GM21723 (cell line): ENCODE measurements at regions not wholly inside any gene's neighbourhood (a gene's known extent, or its start where the extent isn't known, plus 50 kb on each side); places are given as distances from the start of the nearest gene placed in this dataset.

Source experiments
- ATAC-seq: cut with Tn5 transposase; IDR thresholded peaks from one replicate; pipeline ENCODE4 v1.9.1; 2021; ENCODE audit warnings: mild to moderate bottlenecking, moderate library complexity; ENCODE audit not compliant: unreplicated experiment

DNA sequence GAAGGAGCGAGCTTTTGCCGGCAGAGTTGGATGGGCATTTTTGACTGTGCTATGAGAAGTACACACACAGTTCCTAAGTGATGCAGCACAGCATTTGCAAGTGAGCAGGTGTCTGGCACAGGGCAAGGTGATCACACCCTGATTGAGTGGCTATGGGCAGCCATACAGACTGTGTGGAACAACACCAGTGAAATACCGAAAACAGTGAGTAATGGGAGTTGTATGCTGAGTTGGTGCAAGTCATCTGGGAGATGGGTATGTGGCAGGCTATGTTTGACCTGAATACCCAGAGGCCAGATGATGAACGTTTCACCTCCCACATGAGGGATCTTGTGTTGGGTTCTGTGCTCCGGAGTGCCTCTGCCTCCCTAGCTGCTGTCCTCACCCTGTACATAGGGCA lies 53.5 kb upstream of the TIPARP start:
- no peak for ATAC-seq

DNA sequence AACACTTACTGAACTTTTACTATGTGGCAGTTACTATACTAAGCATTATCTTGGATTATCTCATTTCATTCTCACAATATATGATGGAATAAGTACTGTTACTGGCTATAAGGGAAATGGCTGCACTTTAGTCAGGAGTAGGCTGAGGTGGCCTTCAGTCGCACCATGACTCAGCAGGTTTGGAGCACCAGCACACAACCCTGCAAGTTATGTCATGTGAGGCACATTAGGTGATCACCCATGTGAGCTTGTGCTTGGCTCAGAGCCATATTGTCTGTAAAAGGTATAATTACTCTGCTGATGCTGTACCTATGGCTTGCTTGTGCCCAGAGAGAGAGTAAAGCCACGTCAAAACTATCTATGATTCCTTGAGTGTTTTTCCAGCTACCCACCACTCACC lies 54.1 kb upstream of the TIPARP start:
- ATAC-seq: no peak

DNA sequence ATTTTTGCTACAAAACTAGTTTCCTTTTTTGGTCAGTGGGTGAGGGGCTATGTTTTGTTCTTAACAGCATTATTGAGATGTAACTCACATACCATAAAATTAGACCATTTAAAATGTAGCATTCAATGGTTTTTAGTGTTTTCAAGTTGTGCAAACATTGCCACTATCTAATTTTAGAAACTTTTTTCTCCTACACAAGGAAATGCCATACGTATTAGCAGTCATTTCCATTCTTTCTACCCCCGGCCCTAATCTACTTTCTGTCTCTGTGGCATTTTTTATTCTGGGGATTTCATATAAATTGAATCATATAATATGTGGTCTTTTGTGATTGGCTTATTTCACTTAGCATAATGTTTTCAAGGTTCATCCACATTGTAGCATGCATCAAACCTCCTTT lies 55.0 kb upstream of the TIPARP start:
- ATAC-seq: no peak

DNA sequence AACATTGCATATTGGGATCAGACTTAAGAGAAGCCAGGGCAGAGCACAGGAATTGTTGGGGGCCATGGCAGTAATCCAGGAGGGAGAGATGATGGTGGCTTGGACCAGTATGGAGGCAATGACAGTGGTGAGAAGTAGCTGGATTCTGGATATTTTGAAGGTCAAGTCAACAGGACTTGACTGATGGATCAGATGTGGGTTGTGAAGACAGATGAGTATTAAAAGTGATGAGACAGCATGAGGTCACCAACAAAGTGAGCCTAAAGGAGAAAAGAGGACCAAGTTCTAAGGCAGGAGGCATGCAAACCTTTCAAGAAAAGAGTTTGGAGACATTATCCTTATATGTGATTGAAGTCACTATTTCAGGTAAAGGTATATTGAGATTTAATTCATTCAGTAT lies 56.6 kb upstream of the TIPARP start:
- no peak for ATAC-seq

DNA sequence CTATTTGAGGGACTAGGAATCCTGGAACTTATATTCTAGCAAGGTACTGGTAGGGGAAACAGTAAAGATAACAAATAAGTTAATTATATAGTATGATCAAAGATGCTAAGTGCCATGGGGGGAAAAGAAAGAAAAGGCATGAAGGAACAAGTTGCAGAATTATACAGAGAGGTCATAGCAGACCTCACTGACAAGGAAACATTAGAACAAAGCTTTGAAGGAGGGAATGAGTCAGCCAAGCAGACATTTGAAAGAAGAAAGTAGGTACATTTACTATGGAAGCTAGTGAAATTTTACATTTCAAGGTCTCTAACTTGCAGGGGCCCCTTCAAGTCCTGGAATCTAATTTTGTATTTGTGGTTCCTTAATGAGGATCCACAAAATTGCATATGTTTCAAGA lies 57.2 kb upstream of the TIPARP start:
- ATAC-seq: no peak

DNA sequence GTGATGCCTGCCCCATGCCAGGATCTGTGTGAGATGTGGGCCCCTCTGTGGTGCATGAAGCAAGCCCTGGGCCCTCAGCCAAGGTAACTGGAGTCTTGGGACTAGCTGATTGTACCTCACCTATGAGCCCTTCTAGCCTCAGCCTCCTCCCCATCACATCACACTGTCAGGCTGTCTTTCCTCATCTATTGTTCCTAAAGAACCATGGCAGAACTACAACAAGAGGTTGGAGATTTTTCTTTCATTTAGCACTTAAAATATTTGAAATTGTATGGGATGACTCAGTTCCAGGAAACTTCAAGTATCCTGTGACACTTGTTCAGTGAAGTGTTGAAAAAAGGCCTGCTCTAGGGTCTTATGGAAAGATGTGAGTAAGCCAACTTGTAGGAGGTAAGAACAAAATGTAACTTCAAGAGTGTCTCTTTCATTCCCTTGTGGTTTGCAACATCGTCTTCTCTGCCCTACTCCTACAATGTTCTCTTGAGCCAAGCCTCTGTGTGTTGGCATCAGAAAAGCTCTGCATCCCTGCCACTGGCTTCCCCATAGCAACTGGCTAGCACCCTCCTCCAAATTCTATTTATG lies 58.7 kb upstream of the TIPARP start:
- no peak for ATAC-seq

DNA sequence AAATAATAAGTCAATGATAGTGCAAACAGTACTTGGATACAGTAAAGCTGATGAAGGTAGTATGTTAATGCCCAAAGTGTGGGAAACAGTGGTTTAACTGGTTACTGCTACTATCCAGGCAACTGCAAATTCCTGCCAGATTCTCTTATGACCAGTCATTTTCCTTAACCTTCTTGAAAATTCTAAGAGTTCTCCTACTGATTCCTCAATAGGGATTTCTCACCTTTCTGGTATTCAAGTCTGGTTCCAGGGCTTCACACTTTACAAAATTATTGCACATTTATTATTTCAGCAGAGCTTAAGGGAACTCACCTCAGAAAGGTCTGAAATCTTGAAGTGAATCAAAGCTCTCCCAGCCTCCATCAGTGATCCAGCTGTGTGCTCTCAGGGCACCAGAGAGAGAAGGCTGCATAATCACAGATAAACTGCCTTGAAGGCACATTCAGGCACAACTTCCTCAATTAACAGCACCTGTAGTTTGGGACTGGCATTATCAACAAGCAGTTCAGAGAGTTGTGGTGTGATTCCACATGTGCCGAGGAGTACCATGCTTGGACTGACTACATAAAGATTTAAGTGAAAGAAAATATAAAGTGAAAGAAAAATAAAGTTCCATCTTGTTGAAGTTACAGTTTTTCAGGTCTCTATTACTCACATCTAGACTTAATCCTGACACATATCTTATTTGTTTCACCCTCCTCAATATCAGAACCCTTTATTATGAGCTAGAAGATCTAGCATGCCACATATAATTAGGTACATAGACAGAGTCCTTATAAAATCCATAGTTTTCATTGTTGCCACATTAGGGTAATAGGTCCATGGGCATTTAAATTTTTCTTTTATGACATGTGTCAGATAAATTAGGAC lies 59.5 kb upstream of the TIPARP start:
- no peak for ATAC-seq

DNA sequence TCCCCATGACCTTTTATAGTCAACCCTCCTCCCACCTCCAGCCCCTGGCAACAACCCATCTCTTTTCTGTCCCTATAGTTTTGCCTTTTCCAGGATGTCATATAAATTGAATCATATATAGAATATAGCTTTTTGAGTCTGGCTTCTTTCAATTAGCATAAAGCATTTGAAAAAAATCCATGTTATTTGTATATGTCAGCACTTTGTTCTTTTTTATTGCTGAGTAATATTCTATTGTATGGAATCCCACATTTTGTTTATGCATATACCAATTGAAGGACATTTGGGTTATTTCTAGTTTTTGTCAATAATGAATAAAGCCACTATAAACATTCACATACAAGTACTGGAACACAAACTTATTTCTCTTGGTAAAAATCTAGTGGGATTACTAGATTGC lies 58.0 kb upstream of the SSR3 start:
- ATAC-seq: no peak

DNA sequence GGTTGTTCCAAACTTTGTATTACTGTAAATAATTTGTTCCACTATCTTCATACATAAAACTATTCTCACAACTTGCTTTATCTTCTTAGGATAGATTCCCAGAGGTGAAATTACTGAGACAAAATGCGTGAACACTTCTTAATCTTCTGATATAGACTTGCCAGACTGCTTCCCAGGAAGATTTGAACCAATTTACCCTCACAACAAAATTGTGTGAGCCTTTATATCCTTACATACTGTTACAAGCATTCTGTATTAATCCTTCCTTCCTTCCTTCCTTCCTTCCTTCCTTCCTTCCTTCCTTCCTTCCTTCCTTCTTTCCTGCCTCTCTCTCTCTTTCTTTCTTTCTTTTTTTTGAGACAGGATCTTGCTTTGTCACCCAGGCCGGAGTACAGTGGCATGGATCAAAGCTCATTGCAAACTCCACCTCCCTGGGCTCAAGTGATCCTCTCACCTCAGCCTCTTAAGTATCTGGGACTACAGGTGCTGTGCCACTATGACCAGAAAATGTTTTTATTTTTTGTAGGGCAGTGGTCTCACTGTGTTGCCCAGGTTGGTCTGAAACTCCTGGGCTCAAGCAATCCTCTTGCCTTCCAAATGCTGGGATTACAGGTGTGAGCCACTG lies 57.1 kb upstream of the SSR3 start:
- no peak for ATAC-seq

DNA sequence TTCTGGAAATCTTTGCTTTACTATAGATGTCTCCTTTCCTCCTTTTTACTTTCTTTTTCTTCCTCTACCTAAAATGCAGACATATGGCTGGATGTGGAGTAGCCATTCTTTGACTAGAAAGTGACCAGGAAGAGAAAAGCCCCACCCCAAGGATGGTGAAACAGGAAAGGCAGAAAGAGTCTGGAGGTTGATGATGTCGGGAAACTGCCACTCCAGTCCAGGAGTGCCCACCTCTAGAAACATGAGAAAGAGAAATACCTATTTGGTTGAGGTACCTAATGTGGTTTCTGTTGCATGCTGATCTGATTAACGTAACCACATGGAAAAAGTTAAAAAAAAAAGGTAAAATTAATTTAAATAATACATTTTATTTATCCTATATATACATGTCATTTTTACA lies 55.2 kb upstream of the SSR3 start:
- ATAC-seq: no peak

DNA sequence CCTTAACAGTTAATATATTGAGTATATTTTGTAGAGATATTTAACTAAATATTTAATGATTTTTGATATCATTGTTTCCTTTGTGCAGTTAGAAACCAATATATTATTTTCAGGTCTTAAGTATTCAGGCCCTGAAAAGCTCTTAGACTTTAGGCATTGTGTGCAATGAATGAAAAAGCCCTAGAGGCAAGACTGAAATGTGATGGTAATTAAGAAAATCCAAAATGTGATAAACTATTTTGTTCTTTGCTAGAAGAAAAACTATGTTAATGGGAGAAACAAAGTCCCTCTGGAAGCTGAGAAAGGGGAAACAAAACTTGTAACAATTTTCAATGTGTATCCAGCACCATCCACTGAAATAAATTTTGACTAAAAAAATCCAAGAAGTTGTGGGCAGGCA lies 54.6 kb upstream of the SSR3 start:
- ATAC-seq: no peak

DNA sequence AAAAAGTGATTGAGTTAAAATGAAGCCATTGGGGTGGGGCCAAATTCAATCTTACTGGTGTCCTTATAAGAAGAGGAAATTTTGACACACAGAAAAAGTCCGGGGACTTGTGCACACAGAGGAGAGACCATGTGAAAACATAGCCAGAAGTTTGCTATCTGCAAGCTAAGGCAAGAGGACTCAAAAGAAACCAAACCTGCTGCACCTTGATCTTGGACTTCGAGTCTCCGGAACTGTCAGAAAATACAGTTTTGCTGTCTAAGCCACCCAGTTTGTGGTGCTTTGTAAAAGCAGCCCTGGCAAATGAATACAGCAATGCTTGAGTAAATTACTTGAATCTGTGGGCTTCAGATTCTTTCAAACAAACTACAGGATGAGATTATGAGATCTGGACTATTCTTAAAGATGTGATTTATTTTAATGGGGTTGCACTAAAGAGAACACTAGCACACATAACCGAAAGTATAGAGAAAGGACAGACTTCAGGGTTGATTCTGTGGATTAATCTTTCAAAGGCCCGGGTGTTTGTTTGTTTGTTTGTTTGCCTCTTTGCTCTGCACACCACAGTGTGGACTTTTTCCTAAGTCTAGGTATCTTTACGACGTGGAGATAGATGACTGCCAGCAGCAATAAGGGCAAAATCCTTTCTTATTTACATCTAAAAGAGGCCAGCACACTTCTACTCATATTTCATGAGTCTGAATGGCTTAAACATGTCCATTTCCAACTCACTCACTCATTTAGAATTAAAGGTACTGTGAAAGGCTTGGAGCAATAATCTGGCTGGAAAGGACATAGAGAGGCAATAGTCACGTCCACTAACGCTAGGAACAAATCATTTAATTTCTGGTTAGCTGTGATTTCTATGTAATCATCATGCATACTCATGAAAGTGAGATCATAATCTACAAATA lies 53.9 kb upstream of the SSR3 start:
- no peak for ATAC-seq

DNA sequence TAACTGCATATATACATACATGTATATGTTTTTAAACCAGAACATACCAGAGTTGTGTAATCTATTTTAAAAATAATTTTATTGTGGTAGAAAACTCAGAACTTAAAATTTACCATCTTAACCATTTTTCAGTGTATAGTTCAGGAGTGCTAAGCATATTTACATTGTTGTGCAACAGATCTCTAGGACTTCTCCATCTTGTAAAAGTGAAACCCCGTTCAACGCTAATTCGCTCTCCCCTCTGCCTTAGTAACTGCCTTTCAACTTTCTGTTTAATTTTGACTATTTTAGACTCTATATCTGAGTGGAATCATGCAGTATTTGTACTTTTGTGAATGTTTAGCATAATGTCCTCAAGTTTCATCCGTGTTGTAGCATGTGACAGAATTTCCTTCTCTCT lies 51.8 kb upstream of the SSR3 start:
- peak; percentile 61 for ATAC-seq

DNA sequence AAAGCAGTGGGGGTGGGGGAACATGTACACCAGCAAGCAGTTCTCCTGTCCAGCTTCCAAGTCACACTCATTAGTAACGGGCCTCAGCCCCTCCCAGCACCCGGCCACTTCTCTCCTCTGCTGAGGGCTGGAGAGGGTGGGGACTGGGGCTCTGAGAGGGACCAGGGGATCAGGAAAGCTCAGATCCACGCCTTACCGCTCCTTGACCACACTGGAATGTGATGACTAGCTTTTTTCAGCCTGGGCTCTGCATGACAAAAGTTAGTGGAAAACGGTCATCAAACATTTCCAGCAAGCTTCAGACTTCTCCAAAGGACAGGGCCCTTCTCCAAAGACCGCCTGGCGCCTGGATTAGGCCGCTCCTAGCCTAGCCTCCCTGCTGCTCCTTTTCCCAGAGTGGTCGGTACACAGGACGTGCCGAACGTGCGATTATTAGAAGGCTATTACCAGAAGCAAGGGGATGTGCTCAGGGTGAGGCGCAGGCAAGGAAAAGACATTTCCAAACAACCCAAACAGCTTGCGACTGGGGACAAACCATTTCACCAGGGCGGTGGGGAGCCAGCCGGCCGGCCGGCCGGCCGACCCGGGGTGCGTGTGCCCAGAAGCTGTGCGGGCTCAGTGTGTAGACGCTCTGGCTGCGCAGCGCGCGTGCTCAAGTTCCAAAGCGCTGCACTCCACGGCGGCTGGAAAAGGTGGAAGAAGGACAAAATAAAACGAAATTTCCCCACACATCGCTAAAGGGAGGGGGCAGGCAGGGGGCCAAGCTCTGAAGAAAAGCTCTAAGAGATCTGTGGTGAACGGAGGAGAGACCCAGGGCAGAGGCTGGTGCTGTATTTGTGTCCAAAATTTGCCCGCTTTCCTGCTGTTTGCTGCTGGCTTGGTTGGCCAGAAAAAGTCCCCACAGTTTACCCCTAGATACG lies 51.0 kb upstream of the SSR3 start:
- peak; percentile 35 for ATAC-seq

DNA sequence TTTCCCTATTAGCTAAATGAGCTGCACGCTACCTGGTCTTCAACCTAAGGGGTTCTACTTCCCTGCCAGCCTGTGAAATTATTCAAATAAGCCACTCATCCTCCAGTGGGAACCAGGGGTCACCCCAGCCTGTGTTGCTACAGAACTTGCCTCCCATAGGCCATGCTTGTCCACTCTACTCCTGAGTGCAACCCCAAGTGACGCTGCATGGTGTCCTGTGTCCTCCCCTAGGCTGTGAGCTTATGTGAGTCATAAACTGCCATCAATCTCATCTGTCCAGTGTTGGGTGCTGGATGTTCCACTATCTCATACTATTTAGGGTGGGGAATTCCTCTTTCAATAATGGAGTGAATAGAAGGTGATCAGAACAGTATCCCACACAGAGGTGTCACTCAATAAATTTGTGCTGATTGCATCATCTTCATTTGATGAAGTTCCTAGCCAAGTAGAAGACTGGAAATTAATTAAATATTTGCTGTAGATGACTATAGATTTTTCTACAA lies 49.8 kb upstream of the SSR3 start:
- no peak for ATAC-seq
